GM20431 (cell line): ENCODE measurements at regions not wholly inside any gene's neighbourhood (a gene's known extent, or its start where the extent isn't known, plus 50 kb on each side); places are given as distances from the start of the nearest gene placed in this dataset.
"Not testable (repeated sequence)": the region's sequence is repeated elsewhere in the genome, so short reads cannot be mapped to it uniquely, and the experiment has no call there.

Source experiments
- in situ Hi-C: fragments of 300-500 bp; cut with MseI, MboI; formaldehyde crosslinking; loops from one replicate; pipeline ENCODE4 v1.15.0; 2020; ENCODE audit warnings: low sequenced_read_pairs; ENCODE audit not compliant: unreplicated experiment

- in situ Hi-C loops, result no loop called here
Measured at GRCh38 chr5:51230336-51230735, 152.9 kb upstream of the ISL1 start.

DNA sequence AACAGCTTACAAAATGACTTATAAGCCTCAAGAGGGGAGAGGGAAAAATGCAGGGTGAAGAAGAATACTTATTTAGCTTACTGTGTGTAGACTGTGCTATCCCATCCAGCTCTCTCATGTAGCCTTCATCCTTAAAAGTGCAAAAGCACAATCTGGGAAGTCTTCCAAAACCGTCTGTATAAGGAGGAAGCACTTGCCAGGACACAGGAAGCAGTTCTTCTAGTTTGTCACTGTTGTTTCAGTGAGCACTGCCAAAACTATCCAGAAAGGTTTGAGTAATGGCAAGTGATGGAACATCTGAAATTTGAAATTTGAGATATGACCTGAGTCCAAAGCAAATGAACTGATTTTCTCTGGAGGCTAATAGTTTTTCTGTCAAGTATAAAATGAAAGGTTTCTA is 140.8 kb upstream of the ISL1 start:
- in situ Hi-C loops, result no loop called here

GRCh38 chr5:51250957-51251356 is 132.3 kb upstream of the ISL1 start:
- in situ Hi-C loops, result not testable (repeated sequence)

DNA sequence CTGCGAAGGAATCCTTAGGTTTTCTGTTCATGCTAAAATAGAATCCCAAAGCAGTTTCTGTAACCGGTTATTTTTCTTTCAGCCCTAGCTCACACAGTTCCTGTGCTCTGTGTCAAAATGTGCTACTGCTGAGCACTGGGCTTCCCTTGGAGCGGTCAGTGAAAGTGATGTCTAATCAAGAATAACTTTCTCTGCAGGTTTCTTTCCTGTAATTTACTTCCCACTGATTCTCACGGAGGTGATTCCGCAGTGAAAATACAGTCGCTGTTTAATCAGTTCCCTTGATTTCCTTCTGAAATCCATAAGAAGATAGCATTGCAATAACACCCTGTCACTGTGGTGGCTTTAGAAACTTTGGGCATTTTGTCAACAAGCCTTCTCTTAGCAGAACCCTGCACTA is 112.0 kb upstream of the ISL1 start:
- in situ Hi-C loops, result no loop called here

DNA sequence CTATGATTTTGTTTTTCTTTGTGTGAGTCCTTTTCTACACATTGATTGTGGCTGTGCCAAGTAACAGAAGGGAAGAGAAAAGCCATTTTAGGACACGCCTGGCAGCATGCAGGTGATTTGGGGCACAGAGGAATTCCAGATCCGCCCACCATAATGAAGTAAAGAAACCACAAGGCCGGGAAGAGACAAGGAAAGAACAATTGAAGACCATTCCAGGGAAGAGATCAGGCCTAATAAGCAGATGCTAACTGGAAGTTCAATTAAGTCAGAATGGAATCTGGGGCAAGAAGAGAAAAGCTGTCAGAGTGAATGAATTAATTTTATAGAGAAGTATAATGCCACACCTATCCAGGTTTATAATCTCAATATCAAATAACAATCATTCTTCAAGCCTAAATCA is 110.2 kb upstream of the ISL1 start:
- in situ Hi-C loops, result no loop called here

DNA sequence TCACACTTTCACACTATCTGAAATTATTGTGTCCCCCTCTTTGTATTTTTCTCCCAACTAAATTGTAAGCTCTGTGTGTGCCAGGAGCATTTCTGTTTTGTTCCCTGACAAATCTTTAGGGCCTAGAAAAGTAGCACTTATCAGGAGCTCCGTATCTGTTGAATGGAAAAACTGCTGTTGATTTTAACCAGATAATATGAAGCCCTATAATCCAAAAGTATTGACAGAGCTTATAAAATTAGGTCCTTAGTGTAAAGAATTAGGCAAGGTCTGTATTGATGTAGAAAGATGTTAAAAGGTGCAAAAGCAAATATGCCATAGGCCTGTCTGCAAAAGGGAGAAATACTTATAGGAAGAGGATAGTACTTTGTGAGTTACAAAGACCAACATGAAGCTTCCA is 109.4 kb upstream of the ISL1 start:
- in situ Hi-C loops, result no loop called here

DNA sequence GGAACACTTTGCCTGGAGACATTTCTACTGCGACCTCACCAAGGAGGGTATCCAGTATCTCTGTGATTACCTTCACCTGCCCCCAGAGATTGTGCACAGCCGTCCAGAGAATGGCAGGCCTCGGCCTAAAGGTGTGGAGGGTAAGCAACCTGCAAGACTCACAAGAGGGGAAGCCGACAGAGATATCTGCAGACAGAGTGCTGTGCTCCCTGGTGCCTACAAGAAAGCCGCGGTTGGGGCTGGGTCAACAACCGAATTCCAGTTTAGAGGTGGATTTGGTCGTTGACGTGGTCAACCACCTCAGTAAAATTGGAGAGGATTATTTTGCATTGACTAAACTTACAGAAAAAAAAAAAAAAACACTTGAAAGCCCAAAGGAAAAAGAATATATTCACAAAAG is 107.8 kb upstream of the ISL1 start:
- in situ Hi-C loops, result no loop called here

DNA sequence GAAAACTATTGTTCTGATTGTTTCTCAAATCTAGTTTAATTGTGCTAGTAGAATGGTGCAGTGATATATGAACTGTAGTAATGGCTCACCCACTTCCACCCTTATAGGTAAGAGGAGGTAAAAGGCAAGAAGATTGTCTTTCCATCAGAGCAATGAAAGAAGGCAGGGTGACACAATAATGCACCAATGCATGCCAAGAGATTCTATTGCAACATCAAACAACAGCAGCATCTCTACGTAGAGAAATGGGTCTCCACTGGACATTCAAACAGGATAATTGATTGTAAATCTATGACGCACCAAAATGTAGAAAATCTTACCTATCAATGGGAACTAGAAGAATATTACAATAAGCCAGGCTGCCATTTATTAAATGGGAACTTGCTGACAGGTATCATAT is 107.0 kb upstream of the ISL1 start:
- in situ Hi-C loops, result no loop called here

DNA sequence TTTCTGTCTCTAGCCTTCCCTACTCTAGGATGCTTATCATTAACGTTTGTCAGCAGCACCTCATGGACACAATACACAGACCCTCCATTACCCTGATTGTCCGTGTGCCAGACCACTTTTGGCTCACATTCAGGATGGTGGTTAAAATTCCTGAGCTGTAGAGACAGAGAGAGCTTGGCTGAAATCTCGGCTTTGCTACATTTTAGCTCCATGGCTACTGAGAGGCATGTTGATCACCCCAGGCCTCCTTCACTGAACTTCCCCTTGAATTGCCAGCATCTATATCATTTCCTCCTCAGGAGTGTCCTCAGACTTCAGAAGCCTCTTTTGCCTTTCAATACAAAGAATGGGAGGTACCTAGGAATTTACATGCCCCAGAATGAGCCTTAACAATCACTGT is 104.7 kb upstream of the ISL1 start:
- in situ Hi-C loops, result no loop called here

DNA sequence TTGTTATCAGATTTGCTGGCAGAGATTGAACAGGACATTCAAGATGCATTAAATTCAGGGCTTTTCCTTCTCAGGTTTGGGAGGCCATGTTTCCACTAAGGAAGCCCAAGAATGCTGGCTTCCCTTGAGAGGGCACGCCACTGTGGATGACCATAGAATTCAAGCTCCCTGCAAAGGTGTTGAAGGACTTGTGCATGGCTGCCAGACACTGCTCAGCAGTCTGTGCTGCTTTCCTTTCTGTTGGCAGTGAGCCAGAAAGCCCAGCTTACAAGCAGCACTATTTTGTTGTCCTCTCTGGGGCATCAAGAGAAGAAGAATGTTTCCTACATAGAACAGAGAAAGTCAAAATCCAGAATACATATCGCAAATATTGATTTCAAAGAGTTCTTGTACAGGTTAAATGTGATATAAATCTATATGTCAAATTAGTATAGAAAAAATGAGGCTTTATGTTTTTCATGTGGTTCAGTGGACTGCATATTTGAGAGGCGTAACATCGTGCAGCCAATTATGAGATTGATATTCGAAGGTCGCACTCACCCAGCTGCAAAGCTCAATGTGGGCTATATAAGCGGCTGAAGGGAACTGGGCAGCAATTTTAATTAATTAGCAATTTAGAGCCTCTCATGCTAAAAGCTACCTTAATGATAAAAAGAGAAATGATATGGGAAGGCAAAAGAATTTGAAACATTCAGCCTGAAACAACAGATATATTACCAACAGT is 103.1 kb upstream of the ISL1 start:
- in situ Hi-C loops, result no loop called here

- in situ Hi-C loops, result no loop called here
Measured at GRCh38 chr5:51286046-51286445, 97.2 kb upstream of the ISL1 start.

DNA sequence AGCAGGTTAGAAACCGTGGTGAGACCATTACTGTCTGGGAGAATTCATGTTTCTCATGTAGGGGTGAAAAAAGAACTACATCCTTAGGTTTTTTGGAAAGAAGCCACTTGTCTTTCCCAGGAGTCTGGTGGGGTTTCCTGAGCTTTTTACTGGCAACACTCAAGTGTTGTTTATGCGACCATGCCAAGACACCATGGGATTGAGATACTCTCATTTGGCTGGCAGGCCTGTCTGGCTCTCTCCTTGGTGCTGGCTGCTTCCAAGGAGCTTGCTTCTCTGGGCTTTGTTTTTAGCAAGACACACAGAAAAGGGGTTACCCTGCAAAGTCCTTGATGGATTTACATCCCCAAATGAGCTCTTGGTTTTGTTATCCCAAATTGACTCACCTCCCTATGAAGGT is 80.9 kb upstream of the ISL1 start:
- in situ Hi-C loops, result no loop called here

DNA sequence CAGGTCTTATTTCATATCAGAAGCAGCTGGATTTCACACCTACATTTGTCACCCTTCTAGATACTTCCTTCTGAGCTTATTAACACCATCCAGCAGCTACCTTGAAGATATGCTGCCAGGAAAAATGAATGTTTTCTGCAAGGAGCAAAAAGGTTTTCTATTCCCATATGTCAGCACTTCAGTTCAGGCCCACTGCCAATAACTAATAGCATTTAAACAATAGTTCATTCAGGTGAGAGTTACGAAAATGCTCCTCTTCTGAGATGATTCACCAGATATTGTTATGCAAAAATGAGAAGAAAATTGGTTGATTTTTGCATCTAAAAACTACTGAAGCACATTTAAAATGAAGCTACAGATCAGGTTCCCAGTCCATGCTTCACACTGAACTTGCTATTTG is 56.4 kb upstream of the ISL1 start:
- in situ Hi-C loops, result no loop called here
